Sigmoid colon (tissue), 6 donors: ENCODE measurements at regions not wholly inside any gene's neighbourhood (a gene's known extent, or its start where the extent isn't known, plus 50 kb on each side); places are given as distances from the start of the nearest gene placed in this dataset.

Source experiments
- DNase-seq: peaks from one replicate; pipeline ENCODE4 v3.0.0-alpha.2; 2019
- H3K27ac ChIP-seq, 4 donors: fragments of 200-600 bp; sonication (generic); one replicate each; pipeline ENCODE4 v1.5.1; 2016 to 2019; ENCODE audit warnings: mild to moderate bottlenecking in 1 of 4
- H3K27me3 ChIP-seq, 3 donors: fragments of 200-600 bp; sonication (generic); one replicate each; pipeline ENCODE4 v1.5.1; 2019; ENCODE audit warnings: mild to moderate bottlenecking in 1 of 3
- H3K36me3 ChIP-seq, 4 donors: fragments of 200-600 bp; sonication (generic); one replicate each; pipeline ENCODE4 v1.5.1; 2016 to 2019
- H3K4me1 ChIP-seq, 4 donors: fragments of 200-600 bp; sonication (generic); one replicate each; pipeline ENCODE4 v1.5.1; 2017 to 2019
- H3K4me3 ChIP-seq, 4 donors: fragments of 200-600 bp; sonication (generic); one replicate each; pipeline ENCODE4 v1.5.1; 2017 to 2019; ENCODE audit warnings: mild to moderate bottlenecking in 2 of 4, moderate library complexity in 1 of 4
- H3K9me3 ChIP-seq, 4 donors: fragments of 200-600 bp in 3 of 4; sonication (generic) in 3 of 4; one replicate each; pipeline versions ENCODE4 v1.5.1 to v1.6.1; 2013 to 2019
- EP300 ChIP-seq, 4 donors: sonication (generic); formaldehyde crosslinking; IDR thresholded peaks; one replicate each; pipeline ENCODE4 v1.6.1; 2017; ENCODE audit warnings: antibody characterized with exemption in 4 of 4
- POLR2A ChIP-seq, 2 donors: fragments of 450-650 bp; IDR thresholded peaks; one replicate each; pipeline ENCODE4 v1.6.1; 2016; ENCODE audit warnings: antibody characterized with exemption in 2 of 2, mild to moderate bottlenecking in 2 of 2, moderate library complexity in 2 of 2
- POLR2AphosphoS5 ChIP-seq, 4 donors: sonication (generic); formaldehyde crosslinking; IDR thresholded peaks; one replicate each; pipeline ENCODE4 v1.6.1; 2017; ENCODE audit warnings: antibody characterized with exemption in 4 of 4
- WGBS, 2 donors: extraction: QIAGEN DNeasy Blood & Tissue Kit; methylation state at CpG; one replicate each; pipeline ENCODE4 v1.1.7; 2013; 5-methylcytosine and 5-hydroxymethylcytosine counted together
- intact Hi-C: fragments of 100-400 bp; cut with DNase I; formaldehyde crosslinking; loops from one replicate; pipeline ENCODE4 v1.15.1; 2023
- TF ChIP-seq, protein P1 (sequence below), 4 experiments: fragments of 450-650 bp in 3 of 4; fragments of 200-600 bp in 1 of 4; IDR thresholded peaks; one replicate each; pipeline ENCODE4 v1.5.1; 2016 to 2019; ENCODE audit warnings: antibody characterized with exemption in 4 of 4, mild to moderate bottlenecking in 3 of 4, moderate library complexity in 2 of 4
- donor health status: healthy with polysubstance abuse.
- donor health status: healthy.

DNA sequence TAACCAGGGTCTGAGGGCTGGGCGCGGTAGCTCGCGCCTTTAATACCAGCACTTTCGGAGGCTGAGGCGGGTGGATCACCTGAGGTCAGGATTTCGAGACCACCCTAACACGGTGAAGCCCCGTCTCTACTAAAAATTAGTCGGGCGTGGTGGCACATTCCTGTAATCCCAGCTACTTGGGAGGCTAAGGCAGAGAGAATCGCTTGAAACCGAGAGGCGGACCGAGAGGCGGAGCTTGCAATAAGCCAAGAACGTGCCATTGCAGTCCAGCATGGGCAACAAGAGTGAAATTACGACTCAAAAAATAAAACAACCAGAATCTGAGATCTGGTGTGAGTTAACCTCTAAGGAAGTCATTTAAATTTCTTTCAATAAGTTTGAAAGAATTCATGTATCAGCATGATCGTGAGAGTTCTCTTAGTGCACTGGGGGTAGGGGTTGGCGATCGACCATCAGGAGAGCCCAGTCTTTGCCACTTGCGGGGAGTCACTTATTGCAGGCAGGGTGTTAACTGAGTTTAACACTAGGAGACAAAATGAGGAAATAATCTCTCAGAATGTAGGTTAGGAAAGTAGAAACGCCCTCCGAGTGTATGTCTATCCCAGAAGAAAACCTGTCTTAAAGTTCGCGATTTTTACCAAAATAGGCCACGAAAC, 206.5 kb upstream of the ZNF184 start:
- no peaks in the 10 kb centered on the region for H3K36me3 ChIP-seq
- DNase-seq = no peak
- WGBS, 2 donors = 7 to 37% methylated on average over 27 of the region's 27 CpGs
- H3K27ac ChIP-seq = no peak overlapping the region
- H3K4me1 ChIP-seq = no peaks in the 10 kb centered on the region
- intact Hi-C loops = no loop called here
- peaks cover 0 to 7% (median 0%) of the 10 kb centered on the region in 4 donors for H3K9me3 ChIP-seq
- TF ChIP-seq, protein P1, sequence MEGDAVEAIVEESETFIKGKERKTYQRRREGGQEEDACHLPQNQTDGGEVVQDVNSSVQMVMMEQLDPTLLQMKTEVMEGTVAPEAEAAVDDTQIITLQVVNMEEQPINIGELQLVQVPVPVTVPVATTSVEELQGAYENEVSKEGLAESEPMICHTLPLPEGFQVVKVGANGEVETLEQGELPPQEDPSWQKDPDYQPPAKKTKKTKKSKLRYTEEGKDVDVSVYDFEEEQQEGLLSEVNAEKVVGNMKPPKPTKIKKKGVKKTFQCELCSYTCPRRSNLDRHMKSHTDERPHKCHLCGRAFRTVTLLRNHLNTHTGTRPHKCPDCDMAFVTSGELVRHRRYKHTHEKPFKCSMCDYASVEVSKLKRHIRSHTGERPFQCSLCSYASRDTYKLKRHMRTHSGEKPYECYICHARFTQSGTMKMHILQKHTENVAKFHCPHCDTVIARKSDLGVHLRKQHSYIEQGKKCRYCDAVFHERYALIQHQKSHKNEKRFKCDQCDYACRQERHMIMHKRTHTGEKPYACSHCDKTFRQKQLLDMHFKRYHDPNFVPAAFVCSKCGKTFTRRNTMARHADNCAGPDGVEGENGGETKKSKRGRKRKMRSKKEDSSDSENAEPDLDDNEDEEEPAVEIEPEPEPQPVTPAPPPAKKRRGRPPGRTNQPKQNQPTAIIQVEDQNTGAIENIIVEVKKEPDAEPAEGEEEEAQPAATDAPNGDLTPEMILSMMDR (IDR thresholded peaks at IDR 0.05) = no peak
- TF ChIP-seq EP300 (IDR thresholded peaks at IDR 0.05) (no peak), POLR2A (IDR thresholded peaks at IDR 0.05) (no peak), POLR2AphosphoS5 (IDR thresholded peaks at IDR 0.05) (no peak)
- H3K4me3 ChIP-seq = no peak overlapping the region
- peaks cover 22 to 87% (median 64%) of the 10 kb centered on the region in 3 donors for H3K27me3 ChIP-seq

DNA sequence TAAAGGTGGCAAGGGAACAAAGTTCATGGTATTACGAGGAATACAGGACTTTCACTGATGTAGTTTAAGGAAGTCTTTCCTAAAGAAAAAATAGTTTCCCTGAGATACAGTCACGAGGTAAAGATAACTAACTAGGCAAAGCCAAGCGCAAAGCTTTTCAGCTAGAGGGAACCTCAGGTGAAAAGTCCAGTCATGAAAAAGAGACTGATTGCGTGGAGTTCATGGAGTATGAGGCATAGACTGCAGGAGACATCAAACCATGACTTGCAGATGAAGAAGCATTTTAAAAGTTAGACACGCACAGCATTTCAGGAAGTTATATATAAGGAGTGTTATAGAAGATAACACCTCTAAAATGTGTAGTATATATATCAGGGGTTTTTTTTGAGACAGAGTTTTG, 205.6 kb upstream of the ZNF184 start:
- Histone ChIP-seq H3K27ac (no peak overlapping the region), H3K9me3 (peaks cover 0 to 7% (median 0%) of the 10 kb centered on the region in 4 donors)
- 17 to 37% methylated on average over 5 of the region's 5 CpGs for WGBS, 2 donors

DNA sequence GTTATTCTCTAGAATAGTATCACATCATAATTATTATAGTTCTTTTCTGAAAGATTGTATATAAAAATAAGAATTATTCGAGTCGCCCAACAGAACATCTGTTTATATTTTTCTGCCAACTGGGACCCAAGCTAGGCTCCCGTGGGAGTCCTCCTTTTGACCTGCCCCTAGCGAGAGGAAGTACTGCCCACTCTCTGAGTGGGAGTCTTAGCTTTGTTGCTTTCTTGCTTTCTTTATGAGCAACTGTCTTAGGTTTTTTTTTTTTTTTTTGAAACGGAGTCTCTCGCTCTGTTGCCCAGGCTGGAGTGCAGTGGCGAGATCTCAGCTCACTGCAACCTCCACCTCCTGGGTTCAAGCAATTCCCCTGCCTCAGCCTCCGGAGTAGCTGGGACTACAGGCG, 202.0 kb upstream of the ZNF184 start:
- TF ChIP-seq POLR2A (IDR thresholded peaks at IDR 0.05) (no peak), EP300 (IDR thresholded peaks at IDR 0.05) (no peak), POLR2AphosphoS5 (IDR thresholded peaks at IDR 0.05) (no peak)
- TF ChIP-seq, protein P1 (IDR thresholded peaks at IDR 0.05) = no peak
- Histone ChIP-seq H3K9me3 (no peaks in the 10 kb centered on the region), H3K27me3 (peaks cover 25 to 100% (median 71%) of the 10 kb centered on the region in 3 donors), H3K36me3 (no peaks in the 10 kb centered on the region), H3K4me3 (no peak overlapping the region), H3K27ac (no peak overlapping the region), H3K4me1 (no peaks in the 10 kb centered on the region)
- intact Hi-C loops = no loop called here
- WGBS, 2 donors = 69 to 81% methylated on average over 9 of the region's 9 CpGs
- no peak for DNase-seq

More for the DNA sequence above, 205.6 kb upstream of the ZNF184 start:
- no peaks in the 10 kb centered on the region for H3K4me1 ChIP-seq
- no peak overlapping the region for H3K4me3 ChIP-seq
- DNase-seq = no peak
- intact Hi-C loops = no loop called here
- H3K27me3 ChIP-seq = peaks cover 22 to 96% (median 71%) of the 10 kb centered on the region in 3 donors
- no peaks in the 10 kb centered on the region for H3K36me3 ChIP-seq
- TF ChIP-seq, protein P1 (IDR thresholded peaks at IDR 0.05) = no peak
- no peak for TF ChIP-seq EP300 (IDR thresholded peaks at IDR 0.05)
- no peak for TF ChIP-seq POLR2AphosphoS5 (IDR thresholded peaks at IDR 0.05)
- no peak for TF ChIP-seq POLR2A (IDR thresholded peaks at IDR 0.05)

DNA sequence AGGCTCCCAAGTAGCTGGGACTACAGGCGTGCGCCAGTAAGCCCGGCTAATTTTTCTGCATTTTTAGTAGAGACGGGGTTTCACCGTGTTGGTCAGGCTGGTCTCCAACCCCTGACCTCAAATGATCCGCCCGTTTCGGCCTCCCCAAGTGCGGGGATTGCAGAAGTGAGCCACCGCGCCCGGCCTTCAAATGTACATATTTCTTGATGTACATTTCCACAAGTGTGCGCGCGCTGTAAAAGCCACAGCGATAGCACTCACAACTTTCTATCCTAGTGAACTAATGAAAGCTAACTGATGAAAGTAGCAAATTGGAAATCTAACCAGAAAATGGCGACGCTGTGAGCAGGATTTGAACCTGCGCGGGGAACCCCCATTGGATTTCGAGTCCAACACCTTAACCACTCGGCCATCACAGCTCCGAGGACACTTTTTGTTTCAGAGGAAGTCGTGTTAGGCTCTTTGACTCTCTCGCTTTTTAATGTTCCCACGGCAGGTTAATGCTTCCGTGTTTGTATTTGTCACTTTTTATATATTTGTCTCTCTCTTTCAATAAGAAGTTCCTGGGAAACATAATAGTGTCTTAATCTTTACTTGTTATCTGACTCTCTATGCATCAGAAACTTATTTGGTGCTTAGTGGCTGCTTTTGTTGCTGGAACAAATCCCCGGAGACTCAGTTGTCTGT, 199.4 kb upstream of the ZNF184 start:
- no peak for DNase-seq
- Histone ChIP-seq H3K4me1 (no peaks in the 10 kb centered on the region), H3K27ac (no peak overlapping the region), H3K36me3 (no peaks in the 10 kb centered on the region), H3K4me3 (no peak overlapping the region), H3K9me3 (no peaks in the 10 kb centered on the region), H3K27me3 (peaks cover 38 to 100% (median 77%) of the 10 kb centered on the region in 3 donors)
- 4 to 5% methylated on average over 28 of the region's 28 CpGs for WGBS, 2 donors
- TF ChIP-seq POLR2A (IDR thresholded peaks at IDR 0.05) (no peak), POLR2AphosphoS5 (IDR thresholded peaks at IDR 0.05) (no peak), EP300 (IDR thresholded peaks at IDR 0.05) (no peak)
- TF ChIP-seq, protein P1 (IDR thresholded peaks at IDR 0.05) = no peak
- intact Hi-C loops = no loop called here
